ENCODE measurements at regions not wholly inside any gene's neighbourhood (a gene's known extent, or its start where the extent isn't known, plus 50 kb on each side); places are given as distances from the start of the nearest gene placed in this dataset.

- no peak for DNase-seq (ENCODE audit: low spot score)
These were observed 173.6 kb upstream of the NUDT6 start for GRCh38 chr4:123096038-123096437.

- DNase-seq (ENCODE audit: low spot score) = no peak
These were observed 180.6 kb upstream of the NUDT6 start for GRCh38 chr4:123102897-123103471.

- DNase-seq (ENCODE audit: low spot score) = no peak
These were observed 182.1 kb upstream of the NUDT6 start for GRCh38 chr4:123104310-123105025.

- DNase-seq (ENCODE audit: low spot score) = no peak
These were observed 182.6 kb upstream of the NUDT6 start for GRCh38 chr4:123105026-123105420.

- DNase-seq (ENCODE audit: low spot score) = no peak
These were observed 184.3 kb upstream of the NUDT6 start for GRCh38 chr4:123106747-123107146.

- no peak for DNase-seq (ENCODE audit: low spot score)
These were observed 185.3 kb upstream of the NUDT6 start for GRCh38 chr4:123107444-123108252.

GRCh38 chr4:123109139-123109538 lies 186.7 kb upstream of the NUDT6 start:
- DNase-seq (ENCODE audit: low spot score) = no peak

- DNase-seq (ENCODE audit: low spot score) = no peak
These were observed 187.8 kb upstream of the NUDT6 start for GRCh38 chr4:123110147-123110546.

GRCh38 chr4:123110685-123111084 lies 188.3 kb upstream of the NUDT6 start:
- DNase-seq (ENCODE audit: low spot score) = no peak

GRCh38 chr4:123113155-123113554 lies 190.8 kb upstream of the NUDT6 start:
- no peak for DNase-seq (ENCODE audit: low spot score)

- no peak for DNase-seq (ENCODE audit: low spot score)
These were observed 191.9 kb upstream of the NUDT6 start for GRCh38 chr4:123114084-123114914.

- DNase-seq (ENCODE audit: low spot score) = no peak
These were observed 192.7 kb upstream of the NUDT6 start for GRCh38 chr4:123114915-123115756.

- DNase-seq (ENCODE audit: low spot score) = no peak
These were observed 194.0 kb upstream of the NUDT6 start for GRCh38 chr4:123116412-123116811.

GRCh38 chr4:123120473-123120872 lies 198.1 kb upstream of the NUDT6 start:
- no peak for DNase-seq (ENCODE audit: low spot score)

- no peak for DNase-seq (ENCODE audit: low spot score)
These were observed 199.0 kb upstream of the NUDT6 start for GRCh38 chr4:123121241-123121907.

- no peak for DNase-seq (ENCODE audit: low spot score)
These were observed 203.1 kb upstream of the NUDT6 start for GRCh38 chr4:123125477-123125876.

GRCh38 chr4:123127218-123127617 lies 204.8 kb upstream of the NUDT6 start:
- no peak for DNase-seq (ENCODE audit: low spot score)

- DNase-seq (ENCODE audit: low spot score) = no peak
These were observed 205.5 kb upstream of the NUDT6 start for GRCh38 chr4:123127875-123128274.

GRCh38 chr4:123133397-123134050 lies 211.1 kb upstream of the NUDT6 start:
- DNase-seq (ENCODE audit: low spot score) = no peak

GRCh38 chr4:123144616-123145015 lies 222.2 kb upstream of the NUDT6 start:
- no peak for DNase-seq (ENCODE audit: low spot score)

Data from ureter (tissue), 1 donor.